ENCODE measurements at regions not wholly inside any gene's neighbourhood (a gene's known extent, or its start where the extent isn't known, plus 50 kb on each side); places are given as distances from the start of the nearest gene placed in this dataset.

DNA sequence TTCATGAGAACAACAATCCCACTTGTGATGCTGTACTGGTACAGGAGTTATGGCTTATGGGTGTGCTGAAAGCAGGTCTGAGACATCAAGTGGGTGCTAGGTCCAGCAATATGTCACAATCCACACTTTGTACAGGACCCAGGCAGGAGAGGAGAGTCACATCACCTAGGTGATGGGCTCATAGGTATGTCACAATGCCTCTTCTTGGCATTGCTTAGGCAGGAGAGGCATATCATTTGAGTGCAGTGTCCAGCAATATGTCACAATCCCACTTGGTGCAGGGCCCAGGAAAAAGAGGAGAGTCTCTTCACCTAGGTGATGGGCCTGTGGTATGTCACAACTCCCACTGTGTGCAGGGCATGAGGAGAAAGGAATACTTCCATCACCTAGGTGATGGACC, 2110.0 kb downstream of the TP53TG3F start:
- TF ChIP-seq, protein P1, sequence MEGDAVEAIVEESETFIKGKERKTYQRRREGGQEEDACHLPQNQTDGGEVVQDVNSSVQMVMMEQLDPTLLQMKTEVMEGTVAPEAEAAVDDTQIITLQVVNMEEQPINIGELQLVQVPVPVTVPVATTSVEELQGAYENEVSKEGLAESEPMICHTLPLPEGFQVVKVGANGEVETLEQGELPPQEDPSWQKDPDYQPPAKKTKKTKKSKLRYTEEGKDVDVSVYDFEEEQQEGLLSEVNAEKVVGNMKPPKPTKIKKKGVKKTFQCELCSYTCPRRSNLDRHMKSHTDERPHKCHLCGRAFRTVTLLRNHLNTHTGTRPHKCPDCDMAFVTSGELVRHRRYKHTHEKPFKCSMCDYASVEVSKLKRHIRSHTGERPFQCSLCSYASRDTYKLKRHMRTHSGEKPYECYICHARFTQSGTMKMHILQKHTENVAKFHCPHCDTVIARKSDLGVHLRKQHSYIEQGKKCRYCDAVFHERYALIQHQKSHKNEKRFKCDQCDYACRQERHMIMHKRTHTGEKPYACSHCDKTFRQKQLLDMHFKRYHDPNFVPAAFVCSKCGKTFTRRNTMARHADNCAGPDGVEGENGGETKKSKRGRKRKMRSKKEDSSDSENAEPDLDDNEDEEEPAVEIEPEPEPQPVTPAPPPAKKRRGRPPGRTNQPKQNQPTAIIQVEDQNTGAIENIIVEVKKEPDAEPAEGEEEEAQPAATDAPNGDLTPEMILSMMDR (IDR thresholded peaks at IDR 0.05; ENCODE audit: insufficient read depth, low read length, severe bottlenecking) = no peak
- H3K36me3 ChIP-seq (ENCODE audit: control insufficient read depth, insufficient read depth, low read length) = no peaks in the 10 kb centered on the region
- H3K4me3 ChIP-seq (ENCODE audit: low read depth, low read length) = no peak overlapping the region
- no peaks in the 10 kb centered on the region for H3K27me3 ChIP-seq (ENCODE audit: control insufficient read depth, insufficient read depth, low read length)
- DNase-seq (ENCODE audit: low read depth) (no peak), FAIRE-seq (no peak)

DNA sequence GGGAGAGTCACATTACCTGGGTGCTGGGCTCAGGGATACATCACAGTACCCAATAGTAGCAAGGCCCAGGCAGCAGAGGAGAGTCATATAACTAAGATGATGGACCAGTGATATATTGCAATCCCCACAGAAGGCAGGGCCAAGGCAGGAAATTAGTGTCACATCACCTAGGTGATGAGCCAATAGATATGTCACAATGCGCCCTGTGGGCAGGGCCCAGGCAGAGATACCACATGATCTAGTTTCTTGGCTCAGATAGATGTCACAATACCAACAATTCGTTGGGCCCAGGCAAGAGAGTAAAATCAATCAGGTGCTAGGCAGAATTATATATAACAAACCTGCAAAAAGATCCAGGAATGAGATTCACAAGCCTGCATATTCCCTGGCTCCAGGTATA, 2111.5 kb downstream of the TP53TG3F start:
- no peak for FAIRE-seq

DNA sequence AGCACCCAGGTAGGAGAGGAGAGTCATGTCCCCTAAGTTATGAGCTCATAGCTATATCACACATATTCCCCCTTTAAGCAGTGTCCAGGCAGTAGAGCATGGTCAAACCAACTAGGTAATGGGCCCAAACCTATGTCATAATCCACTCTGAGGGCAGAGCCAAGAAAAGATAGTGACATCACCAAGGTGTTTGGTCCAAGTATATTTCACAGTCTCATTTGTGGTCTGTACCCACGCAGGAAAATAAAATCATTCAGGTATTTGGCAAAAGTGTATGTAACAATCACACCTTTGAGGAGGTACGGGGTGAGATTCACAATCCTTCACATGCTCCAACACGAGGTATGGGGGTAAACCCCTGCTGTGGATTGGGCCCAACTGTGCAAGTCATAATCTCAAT, 2112.8 kb downstream of the TP53TG3F start:
- DNase-seq (ENCODE audit: low read depth) (no peak), FAIRE-seq (no peak)
- H3K27me3 ChIP-seq (ENCODE audit: control insufficient read depth, insufficient read depth, low read length) = no peaks in the 10 kb centered on the region
- H3K4me3 ChIP-seq (ENCODE audit: low read depth, low read length) = no peak overlapping the region
- TF ChIP-seq, protein P1 (IDR thresholded peaks at IDR 0.05; ENCODE audit: insufficient read depth, low read length, severe bottlenecking) = no peak
- H3K36me3 ChIP-seq (ENCODE audit: control insufficient read depth, insufficient read depth, low read length) = no peaks in the 10 kb centered on the region

More for the DNA sequence above, 2111.5 kb downstream of the TP53TG3F start:
- Histone ChIP-seq H3K27me3 (ENCODE audit: control insufficient read depth, insufficient read depth, low read length) (no peaks in the 10 kb centered on the region), H3K36me3 (ENCODE audit: control insufficient read depth, insufficient read depth, low read length) (no peaks in the 10 kb centered on the region), H3K4me3 (ENCODE audit: low read depth, low read length) (no peak overlapping the region)
- DNase-seq (ENCODE audit: low read depth) = no peak
- TF ChIP-seq, protein P1 (IDR thresholded peaks at IDR 0.05; ENCODE audit: insufficient read depth, low read length, severe bottlenecking) = no peak

DNA sequence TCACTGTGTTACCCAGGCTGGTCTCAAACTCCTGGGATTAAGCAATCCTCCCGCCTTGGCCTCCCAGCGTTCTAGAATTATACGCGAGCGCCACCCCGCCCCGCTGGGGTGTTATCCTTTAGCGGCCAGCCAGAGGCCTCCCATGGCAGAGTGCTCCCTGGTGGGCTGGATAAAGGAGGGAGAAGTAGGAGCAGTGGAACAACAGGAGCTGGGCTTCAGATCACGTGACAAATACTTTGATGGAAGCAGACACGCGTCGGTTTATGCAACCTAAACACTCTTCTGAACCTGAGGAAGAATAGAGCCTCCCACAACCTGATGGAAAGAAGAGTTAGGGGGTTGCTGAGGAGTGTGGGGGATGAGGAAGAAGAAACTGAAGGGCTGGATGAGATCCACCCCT, 2114.0 kb downstream of the TP53TG3F start:
- TF ChIP-seq, protein P1 (IDR thresholded peaks at IDR 0.05; ENCODE audit: insufficient read depth, low read length, severe bottlenecking) = no peak
- no peaks in the 10 kb centered on the region for H3K36me3 ChIP-seq (ENCODE audit: control insufficient read depth, insufficient read depth, low read length)
- FAIRE-seq = no peak
- no peak for DNase-seq (ENCODE audit: low read depth)
- H3K27me3 ChIP-seq (ENCODE audit: control insufficient read depth, insufficient read depth, low read length) = no peaks in the 10 kb centered on the region
- H3K4me3 ChIP-seq (ENCODE audit: low read depth, low read length) = no peak overlapping the region

DNA sequence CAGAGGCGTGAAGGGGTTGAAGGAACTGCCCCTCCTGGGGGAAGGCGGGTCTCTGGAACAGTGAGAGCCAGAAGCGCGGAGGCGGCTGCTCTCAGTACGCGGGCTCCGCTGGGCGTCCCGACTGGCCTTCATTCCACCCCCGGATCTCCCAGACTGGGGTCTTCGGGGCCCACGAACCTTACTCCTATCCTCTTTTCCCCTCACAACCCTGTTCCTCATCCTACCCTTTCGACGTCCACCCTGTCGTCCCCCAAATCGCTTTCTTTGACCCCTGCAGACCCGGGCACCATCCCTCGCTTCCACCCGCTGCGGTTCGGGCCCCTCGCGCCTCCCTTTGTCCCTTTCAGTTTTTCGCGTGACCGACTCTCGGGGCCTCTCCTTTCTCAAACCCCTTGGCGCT, 2114.6 kb downstream of the TP53TG3F start:
- no peak for DNase-seq (ENCODE audit: low read depth)
- Histone ChIP-seq H3K36me3 (ENCODE audit: control insufficient read depth, insufficient read depth, low read length) (no peaks in the 10 kb centered on the region), H3K27me3 (ENCODE audit: control insufficient read depth, insufficient read depth, low read length) (no peaks in the 10 kb centered on the region), H3K4me3 (ENCODE audit: low read depth, low read length) (no peak overlapping the region)
- no peak for FAIRE-seq
- TF ChIP-seq, protein P1 (IDR thresholded peaks at IDR 0.05; ENCODE audit: insufficient read depth, low read length, severe bottlenecking) = no peak
